Natural killer cell (primary cell): ENCODE measurements at regions not wholly inside any gene's neighbourhood (a gene's known extent, or its start where the extent isn't known, plus 50 kb on each side); places are given as distances from the start of the nearest gene placed in this dataset.

ENCODE experiments used
- ATAC-seq, 3 donors: fragments of 150-1000 bp in 2 of 3; fragments of 200-7000 bp in 1 of 3; cut with Tn5 transposase; 1 replicate in 1 of 3; 2 replicates in 2 of 3; pipeline ENCODE4 v1.10.0; 2021; ENCODE audit warnings: mild to moderate bottlenecking in 2 of 3, moderate library complexity in 2 of 3
- DNase-seq, 2 donors: peaks; one replicate each; pipeline versions ENCODE4 v3.0.0 to v3.0.0-alpha.2; 2013 to 2021; ENCODE audit warnings: mixed read lengths in 1 of 2
- H3K27ac ChIP-seq: one replicate; pipeline ENCODE4 v1.5.1; 2013; ENCODE audit warnings: mild to moderate bottlenecking, low read length
- H3K27me3 ChIP-seq: one replicate; pipeline ENCODE4 v1.6.1; 2013; ENCODE audit warnings: low read length; ENCODE audit not compliant: control insufficient read depth, insufficient read depth
- H3K36me3 ChIP-seq: one replicate; pipeline ENCODE4 v1.6.1; 2013; ENCODE audit warnings: low read length; ENCODE audit not compliant: control insufficient read depth, insufficient read depth
- H3K4me1 ChIP-seq: one replicate; pipeline ENCODE4 v1.6.1; 2013; ENCODE audit warnings: low read length; ENCODE audit not compliant: control insufficient read depth, insufficient read depth
- H3K4me3 ChIP-seq: one replicate; pipeline ENCODE4 v1.5.1; 2013; ENCODE audit warnings: low read length
- H3K9me3 ChIP-seq: one replicate; pipeline ENCODE4 v1.6.1; 2013; ENCODE audit warnings: low read length; ENCODE audit not compliant: control insufficient read depth, insufficient read depth
- H3K27ac Mint-ChIP-seq, 2 donors: one replicate each; pipeline ENCODE4 v1.8.0; 2022; ENCODE audit warnings: mild to moderate bottlenecking in 2 of 2, mixed read lengths in 2 of 2, moderate library complexity in 1 of 2
- H3K27me3 Mint-ChIP-seq, 2 donors: one replicate each; pipeline ENCODE4 v1.8.0; 2022; ENCODE audit warnings: low read depth in 2 of 2, mixed read lengths in 2 of 2
- H3K36me3 Mint-ChIP-seq: one replicate; pipeline ENCODE4 v1.8.0; 2022; ENCODE audit warnings: mixed read lengths
- H3K4me1 Mint-ChIP-seq, 2 donors: one replicate each; pipeline ENCODE4 v1.8.0; 2022; ENCODE audit warnings: mixed read lengths in 2 of 2
- H3K4me3 Mint-ChIP-seq: one replicate; pipeline ENCODE4 v1.8.0; 2022; ENCODE audit warnings: mild to moderate bottlenecking, moderate library complexity, mixed read lengths
- H3K9me3 Mint-ChIP-seq, 2 donors: one replicate each; pipeline ENCODE4 v1.8.0; 2022; ENCODE audit warnings: mixed read lengths in 2 of 2
- WGBS: methylation state at CpG from one replicate; pipeline ENCODE4 v1.1.7; 2013; ENCODE audit warnings: missing lambda C conversion rate; ENCODE audit not compliant: insufficient coverage; 5-methylcytosine and 5-hydroxymethylcytosine counted together
- intact Hi-C: fragments of 100-400 bp; cut with micrococcal nuclease; formaldehyde crosslinking; loops from one replicate; pipeline ENCODE4 v1.14.2; 2022
- TF ChIP-seq, protein P1 (sequence below): fragments of 200-600 bp; IDR thresholded peaks from one replicate; pipeline ENCODE4 v1.8.0; 2022; ENCODE audit warnings: antibody characterized with exemption

DNA sequence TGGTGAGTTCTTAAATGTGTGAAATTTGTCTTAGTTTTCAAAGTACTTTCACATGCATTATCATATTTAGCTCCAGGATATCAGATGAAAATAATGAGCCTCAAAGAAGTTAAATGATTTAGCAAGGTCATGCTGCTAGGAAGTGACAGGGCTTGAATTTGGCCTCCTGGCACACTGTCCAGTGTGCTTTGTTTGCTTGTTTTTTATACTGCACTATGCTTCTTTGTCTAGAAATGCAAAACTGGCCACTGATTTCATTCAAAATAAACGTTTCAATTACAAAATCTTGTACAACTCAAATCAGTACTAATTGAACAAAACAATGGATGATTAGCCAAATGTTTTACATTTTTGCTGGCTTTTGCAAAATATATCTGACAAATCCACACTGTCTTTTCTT lies 583.3 kb upstream of the CBLB start:
- peaks cover 2 to 5% of the 10 kb centered on the region in 2 donors for H3K9me3 Mint-ChIP-seq
- H3K4me1 Mint-ChIP-seq = no peaks in the 10 kb centered on the region
- Histone ChIP-seq H3K4me3 (no peak overlapping the region), H3K27ac (no peak overlapping the region), H3K36me3 (no peaks in the 10 kb centered on the region), H3K9me3 (no peaks in the 10 kb centered on the region), H3K27me3 (no peaks in the 10 kb centered on the region), H3K4me1 (no peaks in the 10 kb centered on the region)
- H3K36me3 Mint-ChIP-seq = no peaks in the 10 kb centered on the region
- H3K4me3 Mint-ChIP-seq = no peak overlapping the region
- 46% methylated on average over 1 of the region's 1 CpG for WGBS
- TF ChIP-seq, protein P1, sequence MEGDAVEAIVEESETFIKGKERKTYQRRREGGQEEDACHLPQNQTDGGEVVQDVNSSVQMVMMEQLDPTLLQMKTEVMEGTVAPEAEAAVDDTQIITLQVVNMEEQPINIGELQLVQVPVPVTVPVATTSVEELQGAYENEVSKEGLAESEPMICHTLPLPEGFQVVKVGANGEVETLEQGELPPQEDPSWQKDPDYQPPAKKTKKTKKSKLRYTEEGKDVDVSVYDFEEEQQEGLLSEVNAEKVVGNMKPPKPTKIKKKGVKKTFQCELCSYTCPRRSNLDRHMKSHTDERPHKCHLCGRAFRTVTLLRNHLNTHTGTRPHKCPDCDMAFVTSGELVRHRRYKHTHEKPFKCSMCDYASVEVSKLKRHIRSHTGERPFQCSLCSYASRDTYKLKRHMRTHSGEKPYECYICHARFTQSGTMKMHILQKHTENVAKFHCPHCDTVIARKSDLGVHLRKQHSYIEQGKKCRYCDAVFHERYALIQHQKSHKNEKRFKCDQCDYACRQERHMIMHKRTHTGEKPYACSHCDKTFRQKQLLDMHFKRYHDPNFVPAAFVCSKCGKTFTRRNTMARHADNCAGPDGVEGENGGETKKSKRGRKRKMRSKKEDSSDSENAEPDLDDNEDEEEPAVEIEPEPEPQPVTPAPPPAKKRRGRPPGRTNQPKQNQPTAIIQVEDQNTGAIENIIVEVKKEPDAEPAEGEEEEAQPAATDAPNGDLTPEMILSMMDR = no peak
- no peak overlapping the region for H3K27ac Mint-ChIP-seq
- intact Hi-C loops = no loop called here
- DNase-seq (no peak), ATAC-seq (no peak)
- H3K27me3 Mint-ChIP-seq = no peaks in the 10 kb centered on the region

DNA sequence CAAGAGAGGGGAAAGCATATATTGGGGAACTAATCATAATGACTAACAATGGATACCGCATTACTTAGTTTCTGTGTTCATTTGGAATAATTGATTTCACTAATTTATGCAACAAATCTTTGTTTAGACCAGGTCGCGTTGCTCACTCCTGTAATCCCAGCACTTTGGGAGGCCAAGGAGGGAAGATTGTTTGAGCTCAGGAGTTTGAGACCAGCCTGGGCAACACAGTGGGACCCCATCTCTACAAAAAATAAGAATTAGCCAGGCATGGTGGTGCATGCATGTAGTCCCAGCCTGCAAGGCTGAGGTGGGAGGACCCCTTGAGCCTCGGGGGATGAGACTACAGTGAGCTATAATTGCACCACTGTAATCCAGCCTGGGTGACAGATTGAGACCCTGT lies 585.7 kb upstream of the CBLB start:
- H3K27ac Mint-ChIP-seq = no peak overlapping the region
- no peak for DNase-seq
- H3K4me3 ChIP-seq = no peak overlapping the region
- no peak overlapping the region for H3K27ac ChIP-seq
- H3K4me1 ChIP-seq = no peaks in the 10 kb centered on the region
- no peaks in the 10 kb centered on the region for H3K9me3 Mint-ChIP-seq
- no peaks in the 10 kb centered on the region for H3K9me3 ChIP-seq
- no peak overlapping the region for H3K4me3 Mint-ChIP-seq
- no peaks in the 10 kb centered on the region for H3K27me3 ChIP-seq
- no peaks in the 10 kb centered on the region for H3K36me3 Mint-ChIP-seq
- WGBS = 90% methylated on average over 4 of the region's 4 CpGs
- no peaks in the 10 kb centered on the region for H3K27me3 Mint-ChIP-seq
- ATAC-seq = no peak
- peaks cover 0 to 5% of the 10 kb centered on the region in 2 donors for H3K4me1 Mint-ChIP-seq
- TF ChIP-seq, protein P1 = no peak
- H3K36me3 ChIP-seq = no peaks in the 10 kb centered on the region
- intact Hi-C loops = no loop called here

DNA sequence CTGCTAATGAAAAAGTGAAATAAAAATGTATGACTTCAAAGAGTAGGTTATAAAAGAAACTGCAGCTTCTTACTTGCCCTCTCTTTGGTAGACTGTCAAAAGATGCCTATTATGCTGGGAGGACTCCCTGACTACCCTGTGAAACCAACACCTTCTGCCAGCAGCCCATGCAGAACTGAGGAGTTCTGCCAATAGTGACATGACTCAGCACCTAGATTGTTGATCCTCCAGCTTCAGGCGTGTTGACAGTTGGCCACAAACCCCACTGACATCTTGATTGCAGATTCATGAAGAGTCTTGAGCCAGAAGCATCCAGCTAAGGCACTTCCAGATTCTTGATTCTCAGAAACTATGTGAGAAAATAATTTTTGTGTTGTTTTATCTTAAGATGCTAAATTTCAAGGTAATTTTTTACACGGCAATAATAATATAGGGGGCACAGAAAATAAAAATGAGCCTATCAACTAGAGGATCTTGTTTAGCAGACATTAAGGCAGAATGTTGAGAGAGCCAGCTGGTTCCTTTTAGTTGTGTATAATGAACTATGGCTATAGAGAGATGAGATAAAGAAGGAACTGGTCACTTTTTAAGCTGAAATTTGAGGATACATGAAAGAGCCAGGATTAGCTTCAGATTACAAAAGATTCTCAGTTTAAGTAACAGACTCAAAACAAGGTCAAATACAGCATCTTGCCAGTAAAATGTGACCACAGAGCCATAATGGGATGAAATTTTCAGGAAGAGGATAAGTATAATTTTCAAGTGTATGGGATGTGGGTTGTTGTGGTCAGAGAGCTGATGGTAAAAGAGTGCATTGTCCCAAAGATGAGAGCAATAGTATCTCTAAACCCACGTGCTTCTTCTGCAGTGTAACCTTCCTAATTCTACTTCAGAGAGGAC lies 588.7 kb upstream of the CBLB start:
- DNase-seq = no peak
- intact Hi-C loops = no loop called here
- H3K4me3 Mint-ChIP-seq = no peak overlapping the region

More for the DNA sequence above, 588.7 kb upstream of the CBLB start:
- Histone ChIP-seq H3K36me3 (no peaks in the 10 kb centered on the region), H3K27me3 (no peaks in the 10 kb centered on the region), H3K4me3 (no peak overlapping the region), H3K9me3 (no peaks in the 10 kb centered on the region), H3K27ac (no peak overlapping the region), H3K4me1 (no peaks in the 10 kb centered on the region)
- Mint-ChIP-seq H3K27ac (no peak overlapping the region), H3K27me3 (no peaks in the 10 kb centered on the region), H3K4me1 (peaks cover 0 to 5% of the 10 kb centered on the region in 2 donors), H3K9me3 (peaks cover 0 to 4% of the 10 kb centered on the region in 2 donors), H3K36me3 (no peaks in the 10 kb centered on the region)
- TF ChIP-seq, protein P1 = no peak
- peak in 1 of 3 donors; percentile 45 for ATAC-seq
- 45% methylated on average over 3 of the region's 3 CpGs for WGBS
